ENCODE measurements at regions not wholly inside any gene's neighbourhood (a gene's known extent, or its start where the extent isn't known, plus 50 kb on each side); places are given as distances from the start of the nearest gene placed in this dataset.
"Not testable (repeated sequence)": the region's sequence is repeated elsewhere in the genome, so short reads cannot be mapped to it uniquely, and the experiment has no call there.

GRCh38 chr3:65035246-65035645 lies 347.4 kb upstream of the ADAMTS9 start:
- peak; percentile 24 for DNase-seq

- no peak for DNase-seq
These were observed 345.8 kb upstream of the ADAMTS9 start for GRCh38 chr3:65033576-65033975.

GRCh38 chr3:65030847-65031463 lies 343.2 kb upstream of the ADAMTS9 start:
- DNase-seq = no peak

- DNase-seq = no peak
These were observed 342.3 kb upstream of the ADAMTS9 start for GRCh38 chr3:65030014-65030627.

- DNase-seq = no peak
These were observed 341.3 kb upstream of the ADAMTS9 start for GRCh38 chr3:65029130-65029529.

GRCh38 chr3:65028024-65028423 lies 340.2 kb upstream of the ADAMTS9 start:
- no peak for DNase-seq

GRCh38 chr3:65027335-65027734 lies 339.5 kb upstream of the ADAMTS9 start:
- no peak for DNase-seq

- no peak for DNase-seq
These were observed 338.4 kb upstream of the ADAMTS9 start for GRCh38 chr3:65026151-65026550.

GRCh38 chr3:65024148-65024547 lies 336.3 kb upstream of the ADAMTS9 start:
- DNase-seq = no peak

GRCh38 chr3:65020281-65021160 lies 332.7 kb upstream of the ADAMTS9 start:
- peak; percentile 62 for DNase-seq

GRCh38 chr3:65019443-65020055 lies 331.7 kb upstream of the ADAMTS9 start:
- DNase-seq = peak; percentile 17

GRCh38 chr3:65018801-65019200 lies 331.0 kb upstream of the ADAMTS9 start:
- no peak for DNase-seq

GRCh38 chr3:65017359-65017758 lies 329.6 kb upstream of the ADAMTS9 start:
- DNase-seq = no peak

- DNase-seq = peak; percentile 91
These were observed 327.9 kb upstream of the ADAMTS9 start for GRCh38 chr3:65015711-65016110.

- no peak for DNase-seq
These were observed 325.3 kb upstream of the ADAMTS9 start for GRCh38 chr3:65013053-65013452.

- no peak for DNase-seq
These were observed 318.5 kb upstream of the ADAMTS9 start for GRCh38 chr3:65006300-65006739.

- no peak for DNase-seq
These were observed 317.7 kb upstream of the ADAMTS9 start for GRCh38 chr3:65005486-65005885.

- no peak for DNase-seq
These were observed 317.0 kb upstream of the ADAMTS9 start for GRCh38 chr3:65004795-65005295.

GRCh38 chr3:65004306-65004705 lies 316.5 kb upstream of the ADAMTS9 start:
- DNase-seq = no peak

- DNase-seq = not testable (repeated sequence)
These were observed 313.3 kb upstream of the ADAMTS9 start for GRCh38 chr3:65001119-65001518.

- DNase-seq = no peak
These were observed 310.5 kb upstream of the ADAMTS9 start for GRCh38 chr3:64998317-64998716.

GRCh38 chr3:64995857-64996551 lies 308.2 kb upstream of the ADAMTS9 start:
- DNase-seq = peak; percentile 56
